Neutrophil (primary cell): ENCODE measurements at regions not wholly inside any gene's neighbourhood (a gene's known extent, or its start where the extent isn't known, plus 50 kb on each side); places are given as distances from the start of the nearest gene placed in this dataset.
"Not testable (repeated sequence)": the region's sequence is repeated elsewhere in the genome, so short reads cannot be mapped to it uniquely, and the experiment has no call there.

Experiments used
- H3K27ac ChIP-seq: fragments of 200-600 bp; sonication (generic); 2 replicates; pipeline ENCODE4 v1.5.1; 2016; ENCODE audit warnings: mild to moderate bottlenecking, moderate library complexity
- H3K27me3 ChIP-seq: fragments of 200-600 bp; sonication (generic); 2 replicates; pipeline ENCODE4 v1.6.0; 2016; ENCODE audit warnings: mild to moderate bottlenecking
- H3K36me3 ChIP-seq: fragments of 200-600 bp; sonication (generic); 2 replicates; pipeline ENCODE4 v1.5.1; 2017
- H3K4me1 ChIP-seq, 2 experiments: fragments of 200-600 bp in 1 of 2; sonication (generic) in 1 of 2; 1 replicate in 1 of 2; 2 replicates in 1 of 2; pipeline versions ENCODE4 v1.5.1 to v1.6.1; 2013 to 2016; ENCODE audit warnings: low read depth in 1 of 2, low read length in 1 of 2, mild to moderate bottlenecking in 1 of 2, moderate library complexity in 1 of 2; ENCODE audit not compliant: control insufficient read depth in 1 of 2, insufficient read depth in 1 of 2
- H3K4me3 ChIP-seq, 2 experiments: fragments of 200-600 bp in 1 of 2; sonication (generic) in 1 of 2; 1 replicate in 1 of 2; 2 replicates in 1 of 2; pipeline ENCODE4 v1.5.1; 2013 to 2016; ENCODE audit warnings: low read depth in 1 of 2, low read length in 1 of 2, mild to moderate bottlenecking in 1 of 2, moderate library complexity in 1 of 2
- H3K9me3 ChIP-seq: fragments of 200-600 bp; sonication (generic); 2 replicates; pipeline ENCODE4 v1.5.1; 2016
- CTCF ChIP-seq: fragments of 200-600 bp; sonication (generic); IDR thresholded peaks from 2 replicates; pipeline ENCODE4 v1.5.1; 2016; ENCODE audit warnings: antibody characterized with exemption

- no peaks in the 10 kb centered on the region for H3K4me1 ChIP-seq
- no peak overlapping the region for H3K4me3 ChIP-seq
- no peaks in the 10 kb centered on the region for H3K27me3 ChIP-seq
- no peaks in the 10 kb centered on the region for H3K9me3 ChIP-seq
- TF ChIP-seq CTCF = no peak
- no peak overlapping the region for H3K27ac ChIP-seq
- H3K36me3 ChIP-seq = no peaks in the 10 kb centered on the region
Measured at GRCh38 chr14:36420149-36420687, 99.8 kb upstream of the MBIP start.

- H3K36me3 ChIP-seq = no peaks in the 10 kb centered on the region
- no peak overlapping the region for H3K27ac ChIP-seq
- no peaks in the 10 kb centered on the region for H3K4me1 ChIP-seq
- H3K4me3 ChIP-seq = no peak overlapping the region
- H3K27me3 ChIP-seq = no peaks in the 10 kb centered on the region
- TF ChIP-seq CTCF = no peak
- H3K9me3 ChIP-seq = no peaks in the 10 kb centered on the region
Measured at GRCh38 chr14:36418937-36419336, 98.5 kb upstream of the MBIP start.

GRCh38 chr14:36411951-36412350 is 91.5 kb upstream of the MBIP start:
- not testable (repeated sequence) for H3K27me3 ChIP-seq, H3K9me3 ChIP-seq, H3K4me3 ChIP-seq, H3K36me3 ChIP-seq, H3K4me1 ChIP-seq, H3K27ac ChIP-seq

- Histone ChIP-seq H3K4me1 (no peaks in the 10 kb centered on the region), H3K9me3 (no peaks in the 10 kb centered on the region), H3K27ac (no peak overlapping the region), H3K27me3 (no peaks in the 10 kb centered on the region), H3K4me3 (no peak overlapping the region), H3K36me3 (no peaks in the 10 kb centered on the region)
- no peak for TF ChIP-seq CTCF
Measured at GRCh38 chr14:36408388-36408787, 88.0 kb upstream of the MBIP start.

GRCh38 chr14:36405589-36406274 is 85.3 kb upstream of the MBIP start:
- TF ChIP-seq CTCF = no peak
- H3K36me3 ChIP-seq = no peaks in the 10 kb centered on the region
- H3K4me1 ChIP-seq = no peaks in the 10 kb centered on the region
- no peaks in the 10 kb centered on the region for H3K27me3 ChIP-seq
- no peak overlapping the region for H3K4me3 ChIP-seq
- H3K27ac ChIP-seq = no peak overlapping the region
- H3K9me3 ChIP-seq = no peaks in the 10 kb centered on the region

- Histone ChIP-seq H3K4me3 (no peak overlapping the region), H3K4me1 (no peaks in the 10 kb centered on the region), H3K9me3 (no peaks in the 10 kb centered on the region), H3K27ac (no peak overlapping the region), H3K27me3 (no peaks in the 10 kb centered on the region), H3K36me3 (no peaks in the 10 kb centered on the region)
- no peak for TF ChIP-seq CTCF
Measured at GRCh38 chr14:36402867-36403266, 82.4 kb upstream of the MBIP start.
